G401 (cell line): ENCODE measurements at regions not wholly inside any gene's neighbourhood (a gene's known extent, or its start where the extent isn't known, plus 50 kb on each side); places are given as distances from the start of the nearest gene placed in this dataset.
"Not testable (repeated sequence)": the region's sequence is repeated elsewhere in the genome, so short reads cannot be mapped to it uniquely, and the experiment has no call there.

Source experiments
- DNase-seq: peaks from one replicate; pipeline ENCODE4 v3.0.0-alpha.2; 2015; ENCODE audit warnings: low spot score
- in situ Hi-C: cut with HindIII; loops from 2 replicates; pipeline ENCODE4 v1.10.0; 2016; ENCODE audit warnings: low sequenced_read_pairs, mixed read lengths

DNA sequence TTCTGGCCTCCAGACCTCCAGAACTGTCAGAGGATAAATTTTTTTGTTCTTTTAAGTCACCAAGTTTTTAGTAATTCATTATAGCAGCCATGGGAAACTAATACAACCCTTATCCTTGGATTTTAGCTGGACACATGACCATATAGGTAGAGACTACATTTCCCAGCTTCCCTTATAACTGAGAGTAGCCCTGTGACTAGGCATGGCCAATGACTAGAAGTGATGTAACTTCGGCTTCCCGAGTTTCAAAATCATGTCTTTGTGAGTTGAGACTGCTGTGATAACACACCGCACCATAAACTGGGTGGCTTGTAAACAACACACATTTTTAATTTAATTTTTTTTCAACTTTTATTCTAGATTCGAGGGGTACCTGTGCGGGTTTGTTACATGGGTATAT lies 134.0 kb upstream of the SERTAD2 start:
- in situ Hi-C loops, result no loop called here
- no peak for DNase-seq

DNA sequence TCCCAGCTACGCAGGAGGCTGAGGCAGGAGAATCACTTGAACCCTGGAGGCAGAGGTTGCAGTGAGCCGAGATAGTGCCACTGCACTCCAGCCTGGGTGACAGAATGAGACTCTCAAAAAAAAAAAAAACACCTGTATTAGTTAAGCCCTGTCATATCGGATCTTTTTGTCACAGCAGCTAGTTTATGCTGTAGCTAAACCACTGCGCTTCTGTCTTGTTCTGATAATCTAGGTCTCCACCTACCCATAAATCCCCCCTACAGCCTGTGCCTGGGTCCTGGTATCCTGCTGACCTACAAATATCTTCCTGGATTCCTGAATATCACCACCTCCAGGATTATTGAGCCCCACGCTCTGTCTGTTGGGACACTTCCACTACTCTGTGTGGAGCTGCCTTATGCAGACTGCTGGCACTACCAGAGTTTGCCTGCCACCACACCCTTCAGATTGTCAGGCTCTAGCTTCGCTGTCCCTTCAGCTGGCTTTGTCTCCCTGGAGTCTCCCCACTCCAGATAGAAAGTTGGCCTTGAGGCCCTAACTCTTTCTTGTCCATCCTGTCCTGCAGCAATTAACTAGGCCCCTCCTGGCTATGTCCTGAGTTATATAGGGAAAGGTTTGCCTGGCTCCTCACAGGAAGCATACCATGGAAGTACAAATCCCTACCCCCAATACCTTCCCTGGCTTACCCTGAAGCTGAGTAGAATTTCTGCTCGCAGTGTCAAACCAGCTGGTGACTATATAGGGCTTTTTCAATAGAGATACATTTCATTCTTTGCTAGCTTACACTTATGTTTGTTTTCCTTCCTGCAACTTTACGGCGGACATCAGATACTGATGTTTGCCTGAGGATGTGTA lies 136.0 kb upstream of the SERTAD2 start:
- in situ Hi-C loops, result no loop called here
- no peak for DNase-seq

DNA sequence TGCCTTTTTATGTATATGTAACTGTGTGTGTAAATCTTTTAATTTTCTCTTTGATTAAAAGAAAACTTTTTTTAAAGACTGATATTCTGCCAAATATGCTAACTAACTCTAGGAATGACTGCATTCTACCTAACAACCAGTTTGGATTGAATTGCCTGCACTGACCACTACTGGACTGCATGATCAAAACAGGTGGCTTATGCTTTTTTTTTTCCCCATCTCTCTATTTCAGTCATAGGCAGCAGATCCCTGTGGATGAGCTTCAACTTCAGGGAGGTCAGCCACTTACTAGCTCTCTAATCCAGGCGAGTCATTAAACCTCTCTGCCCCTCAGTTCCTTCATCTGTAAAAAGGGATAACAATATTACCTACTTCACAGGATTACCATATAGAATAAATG lies 138.6 kb upstream of the SERTAD2 start:
- in situ Hi-C loops, result no loop called here
- peak; percentile 45 for DNase-seq

DNA sequence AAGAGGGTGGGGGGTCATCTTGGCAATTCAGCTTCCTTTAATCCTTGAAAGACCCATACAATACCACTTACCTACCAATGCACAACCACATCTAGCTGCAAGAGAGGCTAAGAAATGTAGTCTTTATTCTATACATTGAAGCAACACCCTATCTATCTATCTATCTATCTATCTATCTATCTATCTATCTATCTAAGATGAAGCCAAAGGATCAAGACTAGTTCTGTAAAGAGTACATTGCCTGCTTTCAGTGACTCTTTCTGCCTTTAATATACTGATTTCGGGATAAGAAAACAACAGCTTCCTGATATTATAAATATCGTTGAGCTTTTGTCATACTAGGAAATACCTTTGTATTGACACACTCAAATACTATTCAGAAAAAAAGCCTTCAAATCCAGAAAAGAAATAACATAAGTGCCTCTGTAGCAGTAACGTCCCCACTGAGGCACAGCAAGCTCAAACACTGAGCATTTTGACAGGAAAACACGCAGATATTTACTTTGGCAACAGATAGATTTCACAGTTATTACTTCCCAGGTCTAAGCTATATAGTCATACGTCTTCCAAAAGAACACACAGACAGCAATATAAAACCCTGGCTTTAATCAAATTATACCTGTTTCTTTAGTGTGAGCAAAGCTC lies 139.4 kb upstream of the SERTAD2 start:
- in situ Hi-C loops, result no loop called here
- DNase-seq, result no peak

DNA sequence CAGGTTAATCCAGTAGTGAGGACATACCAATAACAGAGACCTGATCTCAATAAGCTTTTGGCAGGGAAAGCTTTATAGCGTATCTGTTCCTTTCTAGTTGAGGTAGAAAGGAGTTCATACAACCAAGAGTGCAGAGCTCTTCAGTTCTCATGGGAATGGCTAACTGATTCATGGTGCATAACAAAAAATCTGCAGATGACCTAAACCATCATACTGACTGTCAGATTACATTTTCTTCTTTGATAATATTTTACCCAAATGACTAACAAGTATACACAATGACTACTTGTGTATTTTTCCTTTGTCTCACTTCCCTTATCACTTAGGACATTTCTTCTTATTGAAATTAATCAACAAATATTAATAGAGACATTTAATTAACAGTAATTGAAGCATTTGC lies 140.0 kb upstream of the SERTAD2 start:
- DNase-seq, result no peak
- in situ Hi-C loops, result no loop called here

DNA sequence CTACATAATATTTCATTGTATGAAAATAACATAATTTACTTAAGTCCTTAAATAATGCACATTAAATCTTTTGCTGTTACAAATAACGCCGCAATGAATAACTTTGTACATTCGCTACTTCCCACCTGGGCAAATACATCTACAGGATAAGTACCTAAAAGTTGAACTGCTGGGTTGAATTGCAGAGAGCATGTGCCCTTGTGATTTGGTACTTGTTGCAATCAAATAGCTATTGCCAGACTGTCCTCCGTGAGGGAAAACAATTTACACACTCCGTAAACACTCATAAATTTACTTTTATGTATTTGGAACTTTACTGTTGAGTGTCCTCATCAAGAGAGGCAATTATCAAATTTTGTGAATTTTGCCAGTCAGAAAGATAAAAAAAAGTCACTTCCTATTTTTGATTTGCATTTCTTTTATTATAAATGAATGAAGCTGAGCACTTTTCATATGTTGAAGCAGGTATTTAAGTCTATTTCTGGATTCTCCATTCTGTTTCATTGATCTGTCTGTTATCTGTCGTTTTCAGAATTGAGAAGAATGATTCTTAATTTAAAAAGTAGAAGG lies 140.8 kb upstream of the SERTAD2 start:
- in situ Hi-C loops, result no loop called here

DNA sequence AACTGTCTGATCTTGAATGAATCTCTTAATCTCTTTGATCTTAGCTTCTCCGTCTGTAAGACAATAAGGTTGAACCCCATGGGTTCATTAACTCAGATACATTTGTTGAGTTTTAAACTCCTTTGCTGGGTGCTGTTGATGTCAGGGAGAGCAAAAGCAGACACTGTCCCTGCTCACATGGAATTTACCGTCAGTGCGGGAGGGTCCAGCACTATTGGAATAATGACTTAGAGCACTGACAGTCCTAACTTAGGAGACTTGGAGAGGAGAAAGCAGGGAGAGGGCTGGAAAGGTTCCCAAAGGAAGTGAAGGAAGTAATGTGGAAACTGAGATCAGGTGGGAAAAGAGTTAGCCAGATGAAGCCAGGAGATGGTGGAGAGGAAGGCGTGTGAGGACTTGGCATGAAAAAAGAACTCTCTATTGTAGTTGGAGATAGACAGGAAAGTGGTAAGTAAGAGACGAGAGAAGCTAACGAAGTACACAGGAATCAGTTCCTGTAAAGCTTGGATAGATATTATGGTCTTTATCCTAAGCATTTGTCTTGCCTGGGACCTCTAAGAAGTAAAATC lies 141.4 kb upstream of the SERTAD2 start:
- no peak for DNase-seq
- in situ Hi-C loops, result no loop called here

More for the DNA sequence above, 140.8 kb upstream of the SERTAD2 start:
- no peak for DNase-seq

DNA sequence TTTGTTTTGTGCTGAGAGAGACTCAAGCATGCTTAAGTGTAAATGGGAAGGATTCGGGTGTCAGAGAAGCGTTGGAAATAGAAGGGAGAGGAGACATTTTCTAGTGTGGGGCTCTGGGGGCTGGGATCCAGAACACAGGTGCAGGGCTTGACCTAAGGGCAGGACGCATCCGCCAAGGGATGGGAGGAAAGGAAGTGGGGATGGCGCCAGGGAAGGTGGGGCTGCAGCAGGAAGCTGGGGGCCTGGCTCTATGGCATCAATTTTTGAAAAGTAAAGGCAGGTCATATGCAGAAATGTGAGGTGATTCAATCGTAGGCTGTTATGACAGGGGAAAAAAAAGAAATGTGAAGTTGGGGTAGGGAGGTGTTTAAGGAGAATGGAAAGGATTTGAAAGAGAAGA lies 143.2 kb upstream of the SERTAD2 start:
- in situ Hi-C loops, result no loop called here
- DNase-seq, result no peak

DNA sequence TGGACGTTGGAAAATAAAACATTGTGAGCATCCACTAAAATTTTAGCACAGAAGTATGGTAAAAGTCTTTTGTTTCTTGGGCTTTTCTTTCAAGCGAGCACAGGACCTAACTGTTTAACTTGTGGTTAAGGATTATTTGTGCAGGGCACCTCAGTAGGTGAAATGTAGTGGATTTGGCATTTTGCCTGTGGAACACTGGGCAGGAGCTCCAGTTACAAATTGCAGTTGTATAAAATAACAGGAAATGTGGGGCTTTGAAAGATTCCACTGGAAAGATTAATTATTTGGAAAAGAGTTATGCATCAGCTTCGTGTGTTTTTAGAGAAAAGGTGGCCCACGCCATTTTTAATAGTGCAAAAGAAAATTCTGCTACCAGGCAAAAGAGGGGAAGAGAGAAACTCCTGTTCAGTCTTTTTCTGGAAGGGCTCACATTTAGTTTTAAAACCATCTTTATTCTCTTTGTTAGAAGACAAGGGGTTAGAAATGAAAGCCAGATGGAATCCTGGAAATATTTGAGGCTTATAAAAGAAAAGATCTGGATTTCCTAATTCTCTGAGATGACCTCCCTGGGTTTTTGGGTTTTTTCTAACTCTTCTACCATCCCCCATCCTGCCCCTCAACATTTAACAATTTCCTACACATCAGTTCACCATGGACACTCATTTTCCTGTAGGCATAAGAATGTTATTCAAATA lies 144.3 kb upstream of the SERTAD2 start:
- DNase-seq, result no peak
- in situ Hi-C loops, result no loop called here

DNA sequence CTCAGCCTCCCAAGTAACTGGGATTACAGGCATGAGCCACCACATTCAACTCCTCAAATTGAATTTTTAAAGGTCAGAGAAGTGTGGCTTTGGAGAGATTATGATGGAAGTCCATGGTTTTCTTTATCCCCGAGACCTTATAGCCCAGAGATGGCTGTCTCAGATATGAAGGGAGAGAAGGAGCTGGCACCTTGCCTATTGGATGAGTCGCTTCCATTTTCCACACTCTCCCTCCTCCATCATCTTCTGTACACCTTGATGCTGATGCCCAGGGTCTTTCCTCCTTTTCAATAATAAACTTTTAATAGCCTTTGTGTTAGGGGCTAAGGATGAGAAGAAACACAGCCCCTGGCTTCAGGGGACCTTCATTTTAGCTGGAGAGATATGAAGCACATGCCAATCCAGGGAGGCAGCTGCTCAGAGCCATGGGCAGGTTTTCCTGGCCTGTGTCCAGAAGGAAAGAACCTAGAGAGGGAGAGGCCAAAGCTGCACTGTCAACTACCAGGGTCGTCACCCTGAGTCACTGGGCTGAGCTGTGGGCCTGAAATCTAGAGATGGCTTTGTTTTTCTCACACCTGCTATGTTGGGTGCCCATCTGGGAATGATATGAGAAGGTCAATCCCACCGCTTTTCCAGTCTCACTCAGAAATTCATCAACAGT lies 146.0 kb upstream of the SERTAD2 start:
- no peak for DNase-seq
- in situ Hi-C loops, result no loop called here

DNA sequence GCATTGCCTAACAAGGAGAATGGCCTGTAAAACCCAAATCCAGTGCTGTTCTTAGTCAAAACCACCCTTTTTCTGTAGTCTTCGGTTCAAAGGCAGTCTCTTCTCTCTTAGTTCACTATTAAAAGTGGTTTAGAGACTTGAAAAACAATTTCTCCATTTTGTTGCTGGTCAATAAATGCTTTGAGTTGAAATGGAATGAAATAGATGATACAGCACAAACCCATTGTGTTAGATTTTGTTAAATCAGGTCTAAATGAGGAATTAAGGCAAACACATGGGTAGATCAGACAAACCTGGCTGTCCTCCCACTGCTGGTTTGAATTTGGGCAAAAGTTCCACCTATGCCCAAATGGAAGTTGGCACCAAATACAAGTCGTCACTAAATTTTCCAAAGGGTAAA lies 150.1 kb upstream of the SERTAD2 start:
- DNase-seq, result no peak
- in situ Hi-C loops, result no loop called here

DNA sequence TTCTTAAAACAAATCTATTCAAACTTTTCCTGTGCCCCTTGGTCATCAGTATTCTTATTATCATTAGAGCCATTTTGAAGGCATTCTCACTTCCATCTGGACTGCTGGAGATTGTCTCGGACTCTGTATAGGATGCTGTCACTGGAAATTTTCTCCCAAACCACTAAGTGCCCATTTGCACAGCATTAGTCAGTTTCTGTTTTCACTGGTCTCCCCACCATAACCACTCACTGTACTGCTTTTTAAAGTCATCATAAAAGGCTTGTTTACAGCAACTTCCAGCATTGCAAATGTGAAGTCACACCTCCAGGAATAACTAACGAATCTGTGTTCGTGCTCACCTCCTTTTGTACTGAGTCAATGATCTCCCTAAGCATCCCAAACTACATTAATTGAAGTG lies 150.9 kb upstream of the SERTAD2 start:
- in situ Hi-C loops, result no loop called here
- no peak for DNase-seq

DNA sequence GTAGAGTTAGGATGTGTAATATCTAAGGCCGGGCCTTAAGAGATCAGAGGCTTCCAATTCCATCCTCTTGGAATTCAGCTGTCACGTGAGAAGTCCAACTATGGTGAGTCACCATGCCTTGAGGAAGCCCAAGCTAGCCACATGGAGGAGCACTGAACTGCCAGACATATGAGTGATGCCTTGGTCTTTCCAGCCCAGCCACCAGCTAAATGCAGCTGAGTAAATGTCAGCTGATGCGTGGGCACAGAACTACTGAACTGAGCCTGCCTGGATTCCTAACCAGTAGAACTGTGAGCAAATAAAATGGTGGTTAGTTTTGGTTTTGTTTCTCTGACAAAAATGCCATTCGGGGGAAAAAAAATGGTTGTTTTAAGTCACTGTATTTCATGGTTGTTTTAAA lies 153.7 kb upstream of the SERTAD2 start:
- in situ Hi-C loops, result no loop called here
- no peak for DNase-seq

DNA sequence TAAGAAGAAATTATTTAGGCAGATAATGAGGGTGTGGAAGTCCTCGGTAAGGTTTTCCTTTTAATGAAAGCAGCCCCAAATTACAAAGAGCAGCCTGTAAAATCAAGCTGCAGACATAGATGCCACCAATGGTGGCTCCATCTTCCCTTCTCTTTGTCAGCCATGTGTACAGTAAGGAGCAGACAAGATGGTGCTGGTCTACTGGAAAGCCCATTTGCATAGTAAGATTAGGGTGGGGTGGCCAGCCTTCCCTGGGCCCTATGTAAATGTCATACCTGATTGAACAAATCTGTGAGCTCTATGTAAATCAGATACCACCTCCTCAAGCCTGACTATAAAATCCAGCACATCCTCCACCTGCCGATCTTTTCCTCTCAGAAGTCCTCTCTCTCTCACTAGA lies 154.4 kb upstream of the SERTAD2 start:
- no peak for DNase-seq
- in situ Hi-C loops, result no loop called here

DNA sequence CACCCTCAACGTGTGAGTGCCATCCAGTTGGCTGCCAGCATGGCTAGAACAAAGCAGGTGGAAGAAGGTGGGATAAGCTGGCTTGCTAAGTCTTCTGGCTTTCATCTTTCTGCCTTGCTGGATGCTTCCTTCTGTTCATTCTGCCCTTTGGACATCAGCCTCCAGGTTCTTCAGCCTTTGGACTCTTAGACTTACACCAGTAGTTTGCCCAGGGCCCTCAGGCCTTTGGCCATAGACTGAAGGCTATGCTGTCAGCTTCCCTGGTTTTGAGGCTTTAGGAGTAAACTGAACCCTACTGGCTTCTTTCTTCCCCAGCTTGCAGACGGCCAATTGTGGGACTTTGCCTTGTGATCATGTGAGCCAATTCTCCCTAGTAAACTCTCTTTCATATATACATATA lies 155.0 kb upstream of the SERTAD2 start:
- in situ Hi-C loops, result no loop called here

DNA sequence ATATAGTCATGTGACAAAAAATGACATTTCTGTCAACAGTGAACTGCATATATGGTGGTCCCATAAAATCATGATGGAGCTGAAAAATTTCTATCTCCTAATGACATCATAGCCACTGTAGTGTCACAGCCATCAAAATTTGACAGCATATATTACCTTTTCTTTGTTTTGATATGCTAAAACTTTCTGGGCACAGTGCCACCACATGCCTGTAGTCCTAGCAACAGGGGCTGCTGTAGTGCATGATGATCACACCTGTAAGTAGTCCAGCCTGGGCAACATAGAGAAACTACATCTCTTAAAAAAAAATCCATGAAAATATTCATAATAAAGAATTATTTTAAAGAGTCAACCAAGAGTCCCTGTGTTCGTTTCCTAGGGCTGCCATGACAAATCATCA lies 155.5 kb upstream of the SERTAD2 start:
- in situ Hi-C loops, result no loop called here
- DNase-seq, result no peak

More for the DNA sequence above, 155.0 kb upstream of the SERTAD2 start:
- no peak for DNase-seq

DNA sequence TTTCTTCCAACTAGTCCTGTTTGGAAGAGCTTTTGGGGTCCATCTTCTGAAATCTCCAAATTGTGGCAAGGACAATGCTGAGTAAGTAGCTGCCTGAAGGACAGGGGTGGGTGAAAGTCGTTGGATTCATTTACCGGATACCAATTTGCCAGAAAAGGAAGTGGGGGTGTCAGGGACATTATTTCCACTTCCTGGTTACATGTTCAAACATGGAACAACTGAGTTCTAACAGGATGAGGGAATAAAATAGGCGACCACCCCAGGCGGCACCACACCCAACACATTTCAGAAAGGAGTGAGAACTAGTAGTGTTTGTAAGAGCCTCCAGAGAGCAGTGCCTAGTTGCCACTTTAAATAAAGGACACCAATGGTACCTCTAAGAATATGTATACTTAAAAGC lies 158.6 kb upstream of the SERTAD2 start:
- no peak for DNase-seq
- in situ Hi-C loops, result no loop called here

DNA sequence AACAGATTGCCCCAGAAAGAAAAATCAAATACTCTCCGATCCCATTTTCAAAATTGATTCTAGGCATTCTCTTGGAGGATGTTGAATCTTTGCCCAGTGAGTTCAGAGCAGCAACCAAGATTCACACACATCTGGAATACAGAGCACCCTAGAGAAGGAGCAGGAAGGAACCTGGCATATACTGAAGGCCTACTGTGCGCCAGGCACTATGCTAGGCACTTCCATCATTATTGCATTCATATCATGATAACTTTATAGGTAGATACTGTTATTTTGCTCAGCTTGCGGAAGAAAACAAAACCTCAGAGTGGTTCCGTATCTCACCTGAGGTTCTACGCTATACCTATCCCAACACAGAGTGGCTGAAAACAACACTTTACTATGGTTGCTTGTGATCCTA lies 160.3 kb upstream of the SERTAD2 start:
- in situ Hi-C loops, result no loop called here
- no peak for DNase-seq

DNA sequence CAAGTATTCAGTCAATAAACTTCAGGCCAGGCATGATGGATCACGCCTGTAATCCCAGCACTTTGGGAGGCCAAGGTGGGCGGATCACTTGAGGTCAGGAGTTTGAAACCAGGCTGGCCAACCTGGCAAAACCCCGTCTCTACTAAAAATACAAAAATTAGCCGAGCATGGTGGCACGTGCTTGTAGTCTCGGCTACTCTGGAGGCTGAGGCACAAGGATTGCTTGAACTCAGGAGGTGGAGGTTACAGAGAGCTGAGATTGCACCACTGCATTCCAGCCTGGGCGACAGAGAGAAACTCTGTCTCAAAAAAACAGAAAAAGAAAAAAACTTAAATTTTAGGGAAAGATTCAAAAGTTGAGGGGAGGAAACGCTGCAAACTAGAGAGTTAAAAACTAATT lies 162.8 kb upstream of the SERTAD2 start:
- in situ Hi-C loops, DNase-seq: not testable (repeated sequence)
